ENCODE measurements at regions not wholly inside any gene's neighbourhood (a gene's known extent, or its start where the extent isn't known, plus 50 kb on each side); places are given as distances from the start of the nearest gene placed in this dataset.

DNA sequence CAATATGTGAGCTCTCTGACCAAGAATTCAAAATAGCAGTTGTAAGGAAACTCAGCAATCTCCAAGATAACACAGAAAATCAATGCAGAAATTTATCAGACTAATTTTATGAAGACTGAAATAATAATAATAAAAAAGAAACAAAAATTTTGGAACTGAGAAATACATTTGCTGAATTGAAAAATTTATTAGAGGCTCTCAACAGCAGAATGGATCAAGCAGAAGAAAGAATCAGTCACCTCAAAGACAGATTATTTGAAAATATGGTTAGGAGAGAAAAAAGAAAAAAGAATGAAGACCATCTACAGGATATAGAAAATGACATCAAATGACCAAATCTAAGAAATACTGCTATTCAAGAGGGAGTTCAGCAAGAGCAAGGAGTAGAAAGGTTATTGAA lies 75.6 kb downstream of the RFC3 start:
- TF ChIP-seq, protein P1, sequence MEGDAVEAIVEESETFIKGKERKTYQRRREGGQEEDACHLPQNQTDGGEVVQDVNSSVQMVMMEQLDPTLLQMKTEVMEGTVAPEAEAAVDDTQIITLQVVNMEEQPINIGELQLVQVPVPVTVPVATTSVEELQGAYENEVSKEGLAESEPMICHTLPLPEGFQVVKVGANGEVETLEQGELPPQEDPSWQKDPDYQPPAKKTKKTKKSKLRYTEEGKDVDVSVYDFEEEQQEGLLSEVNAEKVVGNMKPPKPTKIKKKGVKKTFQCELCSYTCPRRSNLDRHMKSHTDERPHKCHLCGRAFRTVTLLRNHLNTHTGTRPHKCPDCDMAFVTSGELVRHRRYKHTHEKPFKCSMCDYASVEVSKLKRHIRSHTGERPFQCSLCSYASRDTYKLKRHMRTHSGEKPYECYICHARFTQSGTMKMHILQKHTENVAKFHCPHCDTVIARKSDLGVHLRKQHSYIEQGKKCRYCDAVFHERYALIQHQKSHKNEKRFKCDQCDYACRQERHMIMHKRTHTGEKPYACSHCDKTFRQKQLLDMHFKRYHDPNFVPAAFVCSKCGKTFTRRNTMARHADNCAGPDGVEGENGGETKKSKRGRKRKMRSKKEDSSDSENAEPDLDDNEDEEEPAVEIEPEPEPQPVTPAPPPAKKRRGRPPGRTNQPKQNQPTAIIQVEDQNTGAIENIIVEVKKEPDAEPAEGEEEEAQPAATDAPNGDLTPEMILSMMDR (IDR thresholded peaks at IDR 0.05): no peak
- no peak for TF ChIP-seq ZFX (IDR thresholded peaks at IDR 0.05; ENCODE audit: borderline replicate concordance)

All from 22Rv1 (cell line).